Neural cell (in vitro differentiated cells): ENCODE measurements at regions not wholly inside any gene's neighbourhood (a gene's known extent, or its start where the extent isn't known, plus 50 kb on each side); places are given as distances from the start of the nearest gene placed in this dataset.

Source experiments
- H2AFZ ChIP-seq: fragments of 200-600, 300-800 bp; sonication (generic), shearing (Covaris generic); 2 replicates; pipeline ENCODE4 v1.6.0; 2014; ENCODE audit warnings: low read depth, mild to moderate bottlenecking, antibody characterized with exemption, low read length, moderate library complexity
- H3F3A ChIP-seq: fragments of 200-600 bp; shearing (Covaris generic); 2 replicates; pipeline ENCODE4 v1.6.1; 2016; ENCODE audit warnings: mild to moderate bottlenecking, moderate library complexity, mixed read lengths, antibody characterized with exemption, low read length; ENCODE audit not compliant: insufficient read depth, poor library complexity, severe bottlenecking
- H3K27ac ChIP-seq: fragments of 200-600, 300-800 bp; sonication (generic), shearing (Covaris generic); 2 replicates; pipeline ENCODE4 v1.5.1; 2014; ENCODE audit warnings: mild to moderate bottlenecking, low read length, moderate library complexity
- H3K27me3 ChIP-seq: fragments of 300-800, 200-600 bp; sonication (generic), shearing (Covaris generic); 2 replicates; pipeline ENCODE4 v1.6.0; 2014; ENCODE audit warnings: mild to moderate bottlenecking, low read depth, low read length, moderate library complexity; ENCODE audit not compliant: insufficient read depth
- H3K36me3 ChIP-seq: fragments of 300-800, 200-600 bp; sonication (generic), shearing (Covaris generic); 2 replicates; pipeline ENCODE4 v1.5.1; 2014; ENCODE audit warnings: mild to moderate bottlenecking, antibody characterized with exemption, low read length, moderate library complexity; ENCODE audit not compliant: insufficient read depth
- H3K4me2 ChIP-seq: fragments of 300-800, 200-600 bp; sonication (generic), shearing (Covaris generic); 2 replicates; pipeline ENCODE4 v1.6.0; 2014; ENCODE audit warnings: mild to moderate bottlenecking, low read length
- H3K4me3 ChIP-seq: fragments of 300-800, 200-600 bp; sonication (generic), shearing (Covaris generic); 2 replicates; pipeline ENCODE4 v1.5.1; 2014; ENCODE audit warnings: mild to moderate bottlenecking, low read length, moderate library complexity
- H3K79me2 ChIP-seq: fragments of 200-600 bp; shearing (Covaris generic); replicated peaks from 2 replicates; pipeline ENCODE4 v1.6.0; 2014; ENCODE audit warnings: mild to moderate bottlenecking, low read length, moderate library complexity; ENCODE audit not compliant: insufficient read depth
- H3K9ac ChIP-seq: fragments of 300-800, 200-600 bp; sonication (generic), shearing (Covaris generic); 2 replicates; pipeline ENCODE4 v1.6.1; 2016; ENCODE audit warnings: mild to moderate bottlenecking, low read length, mixed read lengths
- H3K9me2 ChIP-seq: fragments of 200-600 bp; shearing (Covaris generic); 2 replicates; pipeline ENCODE4 v1.6.1; 2016; ENCODE audit warnings: mild to moderate bottlenecking, low read length, mixed read lengths; ENCODE audit not compliant: insufficient read depth
- H3K9me3 ChIP-seq: fragments of 200-600, 300-800 bp; sonication (generic), shearing (Covaris generic); 2 replicates; pipeline ENCODE4 v1.6.1; 2016; ENCODE audit warnings: mild to moderate bottlenecking, mixed run types, low read length, moderate library complexity, mixed read lengths
- H4K20me1 ChIP-seq: fragments of 200-600 bp; shearing (Covaris generic); 2 replicates; pipeline ENCODE4 v1.6.1; 2016; ENCODE audit warnings: mild to moderate bottlenecking, mixed run types; ENCODE audit not compliant: insufficient read depth
- EP300 ChIP-seq: fragments of 450-650 bp; conservative IDR thresholded peaks from 2 replicates; pipeline ENCODE4 v1.6.1; 2014; ENCODE audit warnings: antibody characterized with exemption, mild to moderate bottlenecking, moderate library complexity; ENCODE audit not compliant: poor library complexity, severe bottlenecking
- EZH2 ChIP-seq: fragments of 200-600, 300-800 bp; shearing (Covaris generic), sonication (generic); IDR thresholded peaks from 2 replicates; pipeline ENCODE4 v1.6.1; 2014; ENCODE audit warnings: antibody characterized with exemption, low read length, borderline replicate concordance, mild to moderate bottlenecking; ENCODE audit not compliant: insufficient read depth, poor library complexity, severe bottlenecking
- MXI1 ChIP-seq: fragments of 450-650 bp; conservative IDR thresholded peaks from 2 replicates; pipeline ENCODE4 v1.6.1; 2014; ENCODE audit warnings: antibody characterized with exemption, mild to moderate bottlenecking; ENCODE audit not compliant: poor library complexity, severe bottlenecking
- POLR2AphosphoS5 ChIP-seq: IDR thresholded peaks from 2 replicates; pipeline ENCODE4 v1.6.1; 2012
- RAD21 ChIP-seq: fragments of 450-650 bp; conservative IDR thresholded peaks from 2 replicates; pipeline ENCODE4 v1.6.1; 2014; ENCODE audit warnings: antibody characterized with exemption, mild to moderate bottlenecking, moderate library complexity
- SMC3 ChIP-seq: fragments of 450-650 bp; conservative IDR thresholded peaks from 2 replicates; pipeline ENCODE4 v1.6.1; 2014; ENCODE audit warnings: antibody characterized with exemption, mild to moderate bottlenecking, moderate library complexity; ENCODE audit not compliant: poor library complexity
- TAF1 ChIP-seq: IDR thresholded peaks from 2 replicates; pipeline ENCODE4 v1.6.1; 2012; ENCODE audit warnings: low read depth
- TF ChIP-seq, protein P1 (sequence below): IDR thresholded peaks from 2 replicates; pipeline ENCODE4 v1.6.1; 2012; ENCODE audit warnings: borderline replicate concordance
- TF ChIP-seq, protein P2 (sequence below): fragments of 450-650 bp; IDR thresholded peaks from 2 replicates; pipeline ENCODE4 v1.5.1; 2014; ENCODE audit warnings: antibody characterized with exemption, mild to moderate bottlenecking, moderate library complexity; ENCODE audit not compliant: poor library complexity, severe bottlenecking

DNA sequence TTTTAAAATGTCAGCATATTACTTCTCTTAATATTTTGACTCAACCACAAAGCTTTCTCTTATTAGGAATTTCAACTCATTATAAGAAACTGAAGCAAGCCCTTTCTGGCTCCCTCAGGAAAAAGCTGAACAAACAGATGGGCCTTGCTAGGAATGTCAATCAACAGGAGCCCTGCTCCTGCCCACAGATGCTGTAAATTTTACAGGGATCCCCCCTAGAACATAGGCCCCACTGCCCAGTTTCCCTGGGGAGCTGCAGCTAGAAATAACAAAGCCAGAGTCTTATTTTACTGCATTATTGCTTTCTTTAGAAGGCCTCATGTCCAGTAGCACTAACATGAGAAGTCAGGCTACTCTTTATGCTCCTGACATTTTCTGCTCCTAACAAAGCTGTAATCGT lies 103.8 kb downstream of the PCSK1 start:
- TF ChIP-seq, protein P1, sequence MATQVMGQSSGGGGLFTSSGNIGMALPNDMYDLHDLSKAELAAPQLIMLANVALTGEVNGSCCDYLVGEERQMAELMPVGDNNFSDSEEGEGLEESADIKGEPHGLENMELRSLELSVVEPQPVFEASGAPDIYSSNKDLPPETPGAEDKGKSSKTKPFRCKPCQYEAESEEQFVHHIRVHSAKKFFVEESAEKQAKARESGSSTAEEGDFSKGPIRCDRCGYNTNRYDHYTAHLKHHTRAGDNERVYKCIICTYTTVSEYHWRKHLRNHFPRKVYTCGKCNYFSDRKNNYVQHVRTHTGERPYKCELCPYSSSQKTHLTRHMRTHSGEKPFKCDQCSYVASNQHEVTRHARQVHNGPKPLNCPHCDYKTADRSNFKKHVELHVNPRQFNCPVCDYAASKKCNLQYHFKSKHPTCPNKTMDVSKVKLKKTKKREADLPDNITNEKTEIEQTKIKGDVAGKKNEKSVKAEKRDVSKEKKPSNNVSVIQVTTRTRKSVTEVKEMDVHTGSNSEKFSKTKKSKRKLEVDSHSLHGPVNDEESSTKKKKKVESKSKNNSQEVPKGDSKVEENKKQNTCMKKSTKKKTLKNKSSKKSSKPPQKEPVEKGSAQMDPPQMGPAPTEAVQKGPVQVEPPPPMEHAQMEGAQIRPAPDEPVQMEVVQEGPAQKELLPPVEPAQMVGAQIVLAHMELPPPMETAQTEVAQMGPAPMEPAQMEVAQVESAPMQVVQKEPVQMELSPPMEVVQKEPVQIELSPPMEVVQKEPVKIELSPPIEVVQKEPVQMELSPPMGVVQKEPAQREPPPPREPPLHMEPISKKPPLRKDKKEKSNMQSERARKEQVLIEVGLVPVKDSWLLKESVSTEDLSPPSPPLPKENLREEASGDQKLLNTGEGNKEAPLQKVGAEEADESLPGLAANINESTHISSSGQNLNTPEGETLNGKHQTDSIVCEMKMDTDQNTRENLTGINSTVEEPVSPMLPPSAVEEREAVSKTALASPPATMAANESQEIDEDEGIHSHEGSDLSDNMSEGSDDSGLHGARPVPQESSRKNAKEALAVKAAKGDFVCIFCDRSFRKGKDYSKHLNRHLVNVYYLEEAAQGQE: no peak
- TF ChIP-seq MXI1: no peak
- H3K27me3 ChIP-seq: no peaks in the 10 kb centered on the region
- no peaks in the 10 kb centered on the region for H3F3A ChIP-seq
- no peaks in the 10 kb centered on the region for H3K36me3 ChIP-seq
- no peak overlapping the region for H2AFZ ChIP-seq
- H3K27ac ChIP-seq: no peak overlapping the region
- H3K79me2 ChIP-seq: no peaks in the 10 kb centered on the region
- no peaks in the 10 kb centered on the region for H4K20me1 ChIP-seq
- H3K4me3 ChIP-seq: no peak overlapping the region
- H3K4me2 ChIP-seq: no peak overlapping the region
- no peaks in the 10 kb centered on the region for H3K9me2 ChIP-seq
- H3K9ac ChIP-seq: no peak overlapping the region
- no peaks in the 10 kb centered on the region for H3K9me3 ChIP-seq

DNA sequence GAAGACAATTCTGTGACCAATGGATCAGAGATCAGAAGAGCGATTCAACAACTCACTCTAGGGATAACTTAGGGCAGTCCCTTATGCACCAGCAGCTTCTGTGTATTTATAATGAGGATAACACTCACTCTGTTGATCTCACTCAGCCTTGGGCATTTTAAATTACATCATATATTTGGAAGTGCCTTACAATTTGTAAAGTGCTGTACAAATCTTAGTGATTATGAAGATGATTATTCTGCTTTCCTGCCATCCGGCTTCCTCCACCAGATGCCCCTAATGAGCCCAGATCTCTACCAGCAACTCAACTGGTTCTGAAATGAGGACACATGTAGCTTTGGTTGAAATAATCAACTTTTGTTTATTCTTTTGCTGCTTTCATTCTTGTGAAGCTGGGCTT lies 105.3 kb downstream of the PCSK1 start:
- Histone ChIP-seq H3K9me3 (no peaks in the 10 kb centered on the region), H3K27me3 (no peaks in the 10 kb centered on the region), H3K9me2 (no peaks in the 10 kb centered on the region), H3K36me3 (no peaks in the 10 kb centered on the region), H3K79me2 (no peaks in the 10 kb centered on the region), H2AFZ (no peak overlapping the region), H3F3A (no peaks in the 10 kb centered on the region), H4K20me1 (no peaks in the 10 kb centered on the region), H3K4me3 (no peak overlapping the region), H3K4me2 (no peak overlapping the region), H3K9ac (no peak overlapping the region), H3K27ac (no peak overlapping the region)
- TF ChIP-seq, protein P1: no peak
- TF ChIP-seq TAF1 (no peak), EZH2 (no peak), POLR2AphosphoS5 (no peak)

DNA sequence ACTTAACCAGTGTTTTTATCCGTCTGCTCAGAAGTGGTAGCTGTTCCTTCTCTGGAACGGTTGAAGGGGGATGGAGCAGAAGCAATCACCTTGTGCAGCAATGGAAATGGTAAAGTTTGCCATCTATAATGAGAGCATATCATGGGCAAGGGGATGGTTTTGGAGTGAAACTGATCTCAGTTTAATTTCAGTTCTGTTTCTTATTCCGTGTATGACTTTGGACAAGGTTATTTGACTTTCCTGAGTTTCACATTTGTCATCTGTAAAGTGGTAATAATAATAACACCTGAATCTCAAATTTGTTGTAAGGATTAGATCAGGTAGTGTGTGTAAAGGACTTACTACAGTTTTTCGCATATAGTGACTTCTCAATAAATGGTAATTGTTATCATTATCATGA lies 106.1 kb downstream of the PCSK1 start:
- no peak overlapping the region for H3K27ac ChIP-seq
- H3K9me2 ChIP-seq: no peaks in the 10 kb centered on the region
- H3K4me2 ChIP-seq: no peak overlapping the region
- no peaks in the 10 kb centered on the region for H3F3A ChIP-seq
- no peaks in the 10 kb centered on the region for H3K36me3 ChIP-seq
- no peak for TF ChIP-seq RAD21
- TF ChIP-seq, protein P1: no peak
- TF ChIP-seq MXI1: no peak
- TF ChIP-seq SMC3: no peak
- TF ChIP-seq POLR2AphosphoS5: no peak
- TF ChIP-seq TAF1: no peak
- TF ChIP-seq, protein P2, sequence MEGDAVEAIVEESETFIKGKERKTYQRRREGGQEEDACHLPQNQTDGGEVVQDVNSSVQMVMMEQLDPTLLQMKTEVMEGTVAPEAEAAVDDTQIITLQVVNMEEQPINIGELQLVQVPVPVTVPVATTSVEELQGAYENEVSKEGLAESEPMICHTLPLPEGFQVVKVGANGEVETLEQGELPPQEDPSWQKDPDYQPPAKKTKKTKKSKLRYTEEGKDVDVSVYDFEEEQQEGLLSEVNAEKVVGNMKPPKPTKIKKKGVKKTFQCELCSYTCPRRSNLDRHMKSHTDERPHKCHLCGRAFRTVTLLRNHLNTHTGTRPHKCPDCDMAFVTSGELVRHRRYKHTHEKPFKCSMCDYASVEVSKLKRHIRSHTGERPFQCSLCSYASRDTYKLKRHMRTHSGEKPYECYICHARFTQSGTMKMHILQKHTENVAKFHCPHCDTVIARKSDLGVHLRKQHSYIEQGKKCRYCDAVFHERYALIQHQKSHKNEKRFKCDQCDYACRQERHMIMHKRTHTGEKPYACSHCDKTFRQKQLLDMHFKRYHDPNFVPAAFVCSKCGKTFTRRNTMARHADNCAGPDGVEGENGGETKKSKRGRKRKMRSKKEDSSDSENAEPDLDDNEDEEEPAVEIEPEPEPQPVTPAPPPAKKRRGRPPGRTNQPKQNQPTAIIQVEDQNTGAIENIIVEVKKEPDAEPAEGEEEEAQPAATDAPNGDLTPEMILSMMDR: no peak
- no peak for TF ChIP-seq EP300
- no peak for TF ChIP-seq EZH2
- H3K79me2 ChIP-seq: no peaks in the 10 kb centered on the region
- no peaks in the 10 kb centered on the region for H4K20me1 ChIP-seq
- no peak overlapping the region for H3K9ac ChIP-seq
- no peak overlapping the region for H2AFZ ChIP-seq
- no peaks in the 10 kb centered on the region for H3K9me3 ChIP-seq
- no peaks in the 10 kb centered on the region for H3K27me3 ChIP-seq
- H3K4me3 ChIP-seq: no peak overlapping the region
